ENCODE measurements at regions not wholly inside any gene's neighbourhood (a gene's known extent, or its start where the extent isn't known, plus 50 kb on each side); places are given as distances from the start of the nearest gene placed in this dataset.

- H3K9me3 ChIP-seq (replicated peaks in 1 of 2; ENCODE audit: control insufficient read depth in 1 of 2, insufficient read depth in 1 of 2, low read length in 2 of 2): peaks cover 0 to 5% of the 10 kb centered on the region in 2 donors
- Mint-ChIP-seq H3K9me3 (peaks cover 0 to 10% (median 7%) of the 10 kb centered on the region in 7 donors), H3K27ac (no peak overlapping the region), H3K27me3 (ENCODE audit: low read depth in 3 of 3) (peaks cover 0 to 1% (median 0%) of the 10 kb centered on the region in 3 donors), H3K4me3 (no peak overlapping the region), H3K36me3 (no peaks in the 10 kb centered on the region), H3K4me1 (no peaks in the 10 kb centered on the region)
- H3K79me2 ChIP-seq (ENCODE audit: insufficient read depth, low read length): no peaks in the 10 kb centered on the region
- H3K4me3 ChIP-seq (replicated peaks in 1 of 3; ENCODE audit: low read depth in 2 of 3, low read length in 3 of 3): no peak overlapping the region
- H3K9ac ChIP-seq (ENCODE audit: insufficient read depth, low read length, poor library complexity, severe bottlenecking): no peak overlapping the region
- no peaks in the 10 kb centered on the region for H3K36me3 ChIP-seq (replicated peaks in 1 of 2; ENCODE audit: control insufficient read depth in 1 of 2, insufficient read depth in 2 of 2, low read length in 2 of 2)
- H3K27ac ChIP-seq (ENCODE audit: low read depth in 1 of 2, low read length in 2 of 2): no peak overlapping the region
- TF ChIP-seq, protein P1, sequence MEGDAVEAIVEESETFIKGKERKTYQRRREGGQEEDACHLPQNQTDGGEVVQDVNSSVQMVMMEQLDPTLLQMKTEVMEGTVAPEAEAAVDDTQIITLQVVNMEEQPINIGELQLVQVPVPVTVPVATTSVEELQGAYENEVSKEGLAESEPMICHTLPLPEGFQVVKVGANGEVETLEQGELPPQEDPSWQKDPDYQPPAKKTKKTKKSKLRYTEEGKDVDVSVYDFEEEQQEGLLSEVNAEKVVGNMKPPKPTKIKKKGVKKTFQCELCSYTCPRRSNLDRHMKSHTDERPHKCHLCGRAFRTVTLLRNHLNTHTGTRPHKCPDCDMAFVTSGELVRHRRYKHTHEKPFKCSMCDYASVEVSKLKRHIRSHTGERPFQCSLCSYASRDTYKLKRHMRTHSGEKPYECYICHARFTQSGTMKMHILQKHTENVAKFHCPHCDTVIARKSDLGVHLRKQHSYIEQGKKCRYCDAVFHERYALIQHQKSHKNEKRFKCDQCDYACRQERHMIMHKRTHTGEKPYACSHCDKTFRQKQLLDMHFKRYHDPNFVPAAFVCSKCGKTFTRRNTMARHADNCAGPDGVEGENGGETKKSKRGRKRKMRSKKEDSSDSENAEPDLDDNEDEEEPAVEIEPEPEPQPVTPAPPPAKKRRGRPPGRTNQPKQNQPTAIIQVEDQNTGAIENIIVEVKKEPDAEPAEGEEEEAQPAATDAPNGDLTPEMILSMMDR (IDR thresholded peaks at IDR 0.05): no peak
- H3K4me2 ChIP-seq (replicated peaks; ENCODE audit: extremely low read depth, low read length, poor library complexity, severe bottlenecking): no peak overlapping the region
- no peak for DNase-seq
- H2AFZ ChIP-seq (ENCODE audit: insufficient read depth, low read depth, low read length, poor library complexity, severe bottlenecking): no peak overlapping the region
- no peaks in the 10 kb centered on the region for H3K27me3 ChIP-seq (ENCODE audit: control insufficient read depth in 2 of 2, insufficient read depth in 2 of 2, low read length in 2 of 2)
- no CpG with 5 or more reads among the region's 1 CpG for WGBS (ENCODE audit: insufficient coverage)
- H4K20me1 ChIP-seq (ENCODE audit: insufficient read depth, low read length): no peaks in the 10 kb centered on the region
- no peaks in the 10 kb centered on the region for H3K4me1 ChIP-seq (ENCODE audit: control insufficient read depth in 1 of 2, insufficient read depth in 2 of 2, low read length in 2 of 2)
- intact Hi-C loops (cut with micrococcal nuclease): no loop called here
Observed at GRCh38 chr13:74443631-74444030, 309.4 kb upstream of the KLF12 start.

DNA sequence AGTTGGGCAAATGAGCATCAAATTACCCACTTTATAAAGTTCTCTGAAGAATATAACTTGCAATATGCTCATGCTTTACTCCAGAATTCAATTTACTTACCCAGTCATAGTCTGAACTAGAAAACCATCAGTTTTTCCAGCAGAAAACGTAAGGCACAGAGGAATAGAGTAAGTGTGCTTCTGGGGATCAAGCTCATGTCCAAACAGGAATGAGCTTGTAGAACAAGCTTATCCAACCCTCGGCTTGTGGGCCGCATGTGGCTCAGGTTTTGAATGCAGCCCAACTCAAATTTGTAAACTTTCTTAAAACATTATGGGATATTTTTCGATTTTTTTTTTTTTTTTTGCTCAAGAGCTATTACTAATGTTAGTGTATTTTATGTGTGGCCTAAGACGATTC is 308.5 kb upstream of the KLF12 start:
- Histone ChIP-seq H3K36me3 (replicated peaks in 1 of 2; ENCODE audit: control insufficient read depth in 1 of 2, insufficient read depth in 2 of 2, low read length in 2 of 2) (no peaks in the 10 kb centered on the region), H3K4me3 (replicated peaks in 1 of 3; ENCODE audit: low read depth in 2 of 3, low read length in 3 of 3) (no peak overlapping the region), H3K27me3 (ENCODE audit: control insufficient read depth in 2 of 2, insufficient read depth in 2 of 2, low read length in 2 of 2) (no peaks in the 10 kb centered on the region), H3K4me1 (ENCODE audit: control insufficient read depth in 1 of 2, insufficient read depth in 2 of 2, low read length in 2 of 2) (no peaks in the 10 kb centered on the region), H3K27ac (ENCODE audit: low read depth in 1 of 2, low read length in 2 of 2) (no peak overlapping the region), H3K9ac (ENCODE audit: insufficient read depth, low read length, poor library complexity, severe bottlenecking) (no peak overlapping the region), H3K9me3 (replicated peaks in 1 of 2; ENCODE audit: control insufficient read depth in 1 of 2, insufficient read depth in 1 of 2, low read length in 2 of 2) (peaks cover 0 to 5% of the 10 kb centered on the region in 2 donors), H2AFZ (ENCODE audit: insufficient read depth, low read depth, low read length, poor library complexity, severe bottlenecking) (no peak overlapping the region), H3K79me2 (ENCODE audit: insufficient read depth, low read length) (no peaks in the 10 kb centered on the region), H4K20me1 (ENCODE audit: insufficient read depth, low read length) (no peaks in the 10 kb centered on the region), H3K4me2 (replicated peaks; ENCODE audit: extremely low read depth, low read length, poor library complexity, severe bottlenecking) (no peak overlapping the region)
- no peak overlapping the region for H3K4me3 Mint-ChIP-seq
- H3K4me1 Mint-ChIP-seq: no peaks in the 10 kb centered on the region
- no peaks in the 10 kb centered on the region for H3K27me3 Mint-ChIP-seq (ENCODE audit: low read depth in 3 of 3)
- H3K9me3 Mint-ChIP-seq: peaks cover 0 to 9% (median 7%) of the 10 kb centered on the region in 7 donors
- no CpG with 5 or more reads among the region's 5 CpGs for WGBS (ENCODE audit: insufficient coverage)
- TF ChIP-seq, protein P1 (IDR thresholded peaks at IDR 0.05): no peak
- intact Hi-C loops (cut with micrococcal nuclease): no loop called here
- DNase-seq: no peak
- no peak overlapping the region for H3K27ac Mint-ChIP-seq
- no peaks in the 10 kb centered on the region for H3K36me3 Mint-ChIP-seq

Measured in CD14-positive monocyte (primary cell).